Breast epithelium (tissue), 3 donors: ENCODE measurements at regions not wholly inside any gene's neighbourhood (a gene's known extent, or its start where the extent isn't known, plus 50 kb on each side); places are given as distances from the start of the nearest gene placed in this dataset.

Source experiments
- POLR2A ChIP-seq: fragments of 450-650 bp; IDR thresholded peaks from one replicate; pipeline ENCODE4 v1.6.1; 2016; ENCODE audit warnings: antibody characterized with exemption, mild to moderate bottlenecking, moderate library complexity
- POLR2AphosphoS5 ChIP-seq, 3 donors: sonication (generic); formaldehyde crosslinking; IDR thresholded peaks; one replicate each; pipeline ENCODE4 v1.6.1; 2017; ENCODE audit warnings: antibody characterized with exemption in 3 of 3
- TF ChIP-seq, protein P1 (sequence below), 3 donors: fragments of 450-650 bp; IDR thresholded peaks; one replicate each; pipeline ENCODE4 v1.5.1; 2016 to 2017; ENCODE audit warnings: antibody characterized with exemption in 3 of 3, mild to moderate bottlenecking in 3 of 3, moderate library complexity in 3 of 3

DNA sequence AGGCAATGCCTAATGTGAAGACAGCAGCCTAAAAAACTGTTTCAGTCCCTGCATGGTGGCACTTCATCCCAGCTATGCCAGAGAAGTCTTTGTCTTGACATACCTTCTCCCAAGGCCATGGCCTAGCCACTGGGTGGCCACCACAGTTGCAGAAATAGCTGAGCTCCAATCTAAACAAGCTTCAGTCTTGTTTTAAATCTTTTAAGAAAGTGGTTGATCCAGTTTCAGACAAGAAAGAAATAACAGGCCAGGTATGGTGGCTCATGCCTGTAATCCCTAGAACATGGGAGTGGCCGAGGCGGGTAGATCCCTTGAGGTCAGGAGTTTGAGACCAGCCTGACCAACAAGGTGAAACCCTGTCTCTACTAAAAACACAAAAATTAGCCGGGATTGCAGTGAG lies 600.0 kb upstream of the PLXNA2 start:
- TF ChIP-seq, protein P1, sequence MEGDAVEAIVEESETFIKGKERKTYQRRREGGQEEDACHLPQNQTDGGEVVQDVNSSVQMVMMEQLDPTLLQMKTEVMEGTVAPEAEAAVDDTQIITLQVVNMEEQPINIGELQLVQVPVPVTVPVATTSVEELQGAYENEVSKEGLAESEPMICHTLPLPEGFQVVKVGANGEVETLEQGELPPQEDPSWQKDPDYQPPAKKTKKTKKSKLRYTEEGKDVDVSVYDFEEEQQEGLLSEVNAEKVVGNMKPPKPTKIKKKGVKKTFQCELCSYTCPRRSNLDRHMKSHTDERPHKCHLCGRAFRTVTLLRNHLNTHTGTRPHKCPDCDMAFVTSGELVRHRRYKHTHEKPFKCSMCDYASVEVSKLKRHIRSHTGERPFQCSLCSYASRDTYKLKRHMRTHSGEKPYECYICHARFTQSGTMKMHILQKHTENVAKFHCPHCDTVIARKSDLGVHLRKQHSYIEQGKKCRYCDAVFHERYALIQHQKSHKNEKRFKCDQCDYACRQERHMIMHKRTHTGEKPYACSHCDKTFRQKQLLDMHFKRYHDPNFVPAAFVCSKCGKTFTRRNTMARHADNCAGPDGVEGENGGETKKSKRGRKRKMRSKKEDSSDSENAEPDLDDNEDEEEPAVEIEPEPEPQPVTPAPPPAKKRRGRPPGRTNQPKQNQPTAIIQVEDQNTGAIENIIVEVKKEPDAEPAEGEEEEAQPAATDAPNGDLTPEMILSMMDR (IDR thresholded peaks at IDR 0.05): no peak
- TF ChIP-seq POLR2A: no peak
- no peak for TF ChIP-seq POLR2AphosphoS5 (IDR thresholded peaks at IDR 0.05)
